ENCODE measurements at regions not wholly inside any gene's neighbourhood (a gene's known extent, or its start where the extent isn't known, plus 50 kb on each side); places are given as distances from the start of the nearest gene placed in this dataset.

GRCh38 chr11:122359081-122359571 is 243.1 kb upstream of the BLID start:
- Histone ChIP-seq H3K36me3 (no peaks in the 10 kb centered on the region), H3K4me1 (ENCODE audit: low read depth) (peaks cover 11% of the 10 kb centered on the region), H3K4me3 (no peak overlapping the region), H3K27me3 (no peaks in the 10 kb centered on the region), H3K27ac (no peak overlapping the region), H3K9me3 (ENCODE audit: low read depth) (no peaks in the 10 kb centered on the region)
- DNase-seq (ENCODE audit: low read depth in 1 of 2, low spot score in 1 of 2): no peak
- TF ChIP-seq CTCF (IDR thresholded peaks at IDR 0.05; ENCODE audit: low read depth, low read length): no peak

GRCh38 chr11:122358292-122358691 is 242.3 kb upstream of the BLID start:
- Histone ChIP-seq H3K9me3 (ENCODE audit: low read depth) (no peaks in the 10 kb centered on the region), H3K27me3 (no peaks in the 10 kb centered on the region), H3K4me3 (no peak overlapping the region), H3K27ac (no peak overlapping the region), H3K4me1 (ENCODE audit: low read depth) (peaks cover 11% of the 10 kb centered on the region), H3K36me3 (no peaks in the 10 kb centered on the region)
- DNase-seq (ENCODE audit: low read depth in 1 of 2, low spot score in 1 of 2): no peak
- TF ChIP-seq CTCF (IDR thresholded peaks at IDR 0.05; ENCODE audit: low read depth, low read length): no peak

GRCh38 chr11:122355968-122356367 is 240.0 kb upstream of the BLID start:
- no peak for TF ChIP-seq CTCF (IDR thresholded peaks at IDR 0.05; ENCODE audit: low read depth, low read length)
- H3K36me3 ChIP-seq: no peaks in the 10 kb centered on the region
- no peaks in the 10 kb centered on the region for H3K27me3 ChIP-seq
- H3K4me1 ChIP-seq (ENCODE audit: low read depth): peaks cover 11% of the 10 kb centered on the region
- H3K4me3 ChIP-seq: no peak overlapping the region
- no peaks in the 10 kb centered on the region for H3K9me3 ChIP-seq (ENCODE audit: low read depth)
- no peak for DNase-seq (ENCODE audit: low read depth in 1 of 2, low spot score in 1 of 2)
- no peak overlapping the region for H3K27ac ChIP-seq

GRCh38 chr11:122354025-122354697 is 238.1 kb upstream of the BLID start:
- H3K36me3 ChIP-seq: no peaks in the 10 kb centered on the region
- peaks cover 16% of the 10 kb centered on the region for H3K4me1 ChIP-seq (ENCODE audit: low read depth)
- TF ChIP-seq CTCF (IDR thresholded peaks at IDR 0.05; ENCODE audit: low read depth, low read length): no peak
- DNase-seq (ENCODE audit: low read depth in 1 of 2, low spot score in 1 of 2): peak in 1 of 2 donors; percentile 15
- no peak overlapping the region for H3K4me3 ChIP-seq
- H3K9me3 ChIP-seq (ENCODE audit: low read depth): no peaks in the 10 kb centered on the region
- H3K27ac ChIP-seq: no peak overlapping the region
- no peaks in the 10 kb centered on the region for H3K27me3 ChIP-seq

GRCh38 chr11:122353561-122353960 is 237.5 kb upstream of the BLID start:
- no peak overlapping the region for H3K4me3 ChIP-seq
- no peaks in the 10 kb centered on the region for H3K27me3 ChIP-seq
- no peak overlapping the region for H3K27ac ChIP-seq
- H3K36me3 ChIP-seq: no peaks in the 10 kb centered on the region
- no peak for TF ChIP-seq CTCF (IDR thresholded peaks at IDR 0.05; ENCODE audit: low read depth, low read length)
- no peak for DNase-seq (ENCODE audit: low read depth in 1 of 2, low spot score in 1 of 2)
- H3K4me1 ChIP-seq (ENCODE audit: low read depth): peaks cover 15% of the 10 kb centered on the region
- no peaks in the 10 kb centered on the region for H3K9me3 ChIP-seq (ENCODE audit: low read depth)

Data from cardiac muscle cell (in vitro differentiated cells and primary cell).